ENCODE measurements at regions not wholly inside any gene's neighbourhood (a gene's known extent, or its start where the extent isn't known, plus 50 kb on each side); places are given as distances from the start of the nearest gene placed in this dataset.

- DNase-seq: no peak
Observed at GRCh38 chr3:104819333-104819732, 547.4 kb upstream of the ALCAM start.

DNA sequence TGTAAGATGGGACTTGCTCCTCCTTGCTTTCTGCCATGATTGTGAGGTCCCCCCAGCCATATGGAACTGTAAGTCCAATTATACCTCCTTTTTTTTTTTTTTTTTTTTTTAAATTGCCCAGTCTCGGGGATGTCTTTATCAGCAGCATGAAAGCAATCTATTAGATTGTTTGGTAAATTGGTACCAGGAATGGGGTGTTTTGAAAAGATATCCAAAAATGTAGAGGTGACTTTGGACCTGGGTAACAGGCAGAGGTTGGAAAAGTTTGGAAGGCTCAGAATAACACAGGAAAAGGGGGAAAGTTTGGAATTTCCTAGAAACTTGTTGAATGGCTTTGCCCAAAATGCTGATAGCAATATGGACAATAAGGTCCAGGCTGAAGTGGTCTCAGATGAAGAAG lies 545.8 kb upstream of the ALCAM start:
- DNase-seq: no peak

DNA sequence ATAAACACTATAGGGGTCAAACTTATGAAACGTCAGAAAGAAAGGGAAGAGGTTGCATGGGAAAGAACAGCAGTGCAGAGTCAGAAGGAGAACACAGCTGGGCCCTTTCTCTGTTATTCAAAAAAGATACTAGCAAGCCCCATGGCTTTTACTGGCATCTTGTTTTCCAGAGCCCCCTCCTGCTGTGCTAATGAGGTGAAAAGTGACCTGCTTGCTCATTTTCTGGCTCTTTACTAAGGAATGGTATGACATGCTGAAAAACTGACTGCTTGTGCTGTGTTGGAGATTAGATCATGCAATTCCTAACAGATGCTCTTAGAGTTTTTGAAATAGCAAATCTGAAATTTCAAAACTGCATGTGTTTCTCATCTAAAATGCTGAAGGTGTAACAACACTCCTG lies 541.6 kb upstream of the ALCAM start:
- DNase-seq: no peak

- no peak for DNase-seq
Observed at GRCh38 chr3:104831071-104831470, 535.6 kb upstream of the ALCAM start.

DNA sequence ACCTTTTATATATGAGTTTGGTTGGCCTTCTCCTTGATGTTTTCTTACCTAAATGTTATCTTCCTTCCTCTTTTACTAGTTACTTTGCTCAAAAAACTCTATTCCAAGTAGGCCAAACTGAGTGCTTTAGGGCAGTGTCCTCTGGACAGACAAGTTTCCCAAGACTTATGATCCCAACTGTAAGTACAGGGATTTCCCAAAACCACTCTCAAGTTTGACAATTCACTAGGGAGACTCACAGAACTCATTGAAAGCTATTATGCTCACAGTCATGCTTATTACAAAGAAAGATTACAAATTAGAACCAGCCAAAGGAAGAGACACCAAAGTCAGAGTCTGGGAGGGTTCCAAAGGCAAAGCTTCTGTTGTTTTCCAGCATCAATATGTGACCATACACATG lies 534.2 kb upstream of the ALCAM start:
- no peak for DNase-seq

GRCh38 chr3:104835376-104835775 lies 531.3 kb upstream of the ALCAM start:
- no peak for DNase-seq

DNA sequence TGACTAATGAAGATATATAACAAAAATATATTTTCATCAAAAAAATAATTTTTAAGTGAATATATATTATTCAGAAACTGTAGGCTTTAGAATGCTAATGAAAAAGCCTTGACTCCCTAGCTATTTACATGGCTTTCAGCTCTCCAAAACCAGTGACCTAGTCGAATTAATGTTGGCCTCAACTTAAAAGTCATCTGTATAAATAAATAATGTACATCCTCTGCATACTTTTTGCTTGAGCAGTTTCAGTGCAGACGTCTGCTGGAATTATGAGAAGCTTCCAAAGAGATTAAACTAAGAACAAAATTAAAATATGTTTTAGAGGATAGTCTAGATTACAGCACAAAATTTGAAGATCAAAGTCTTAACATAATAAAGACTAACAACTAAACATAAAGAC lies 520.4 kb upstream of the ALCAM start:
- no peak for DNase-seq

DNA sequence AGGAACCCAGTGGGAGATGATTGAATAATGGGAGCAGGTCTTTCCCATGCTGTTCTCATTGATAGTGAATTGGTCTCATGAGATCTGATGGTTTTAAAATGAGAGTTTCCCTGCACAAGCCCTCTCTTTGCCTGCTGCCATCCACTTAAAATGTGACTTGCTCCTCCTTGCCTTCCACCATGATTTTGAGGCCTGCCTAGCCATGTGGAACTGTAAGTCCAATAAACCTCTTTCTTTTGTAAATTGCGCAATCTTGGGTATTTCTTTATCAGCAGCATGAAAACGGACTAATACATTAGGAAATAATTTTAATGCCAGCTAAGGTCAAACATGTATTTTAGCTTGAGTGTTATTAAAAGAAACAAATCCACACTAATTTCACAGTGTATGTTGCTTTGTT lies 517.6 kb upstream of the ALCAM start:
- DNase-seq: no peak

DNA sequence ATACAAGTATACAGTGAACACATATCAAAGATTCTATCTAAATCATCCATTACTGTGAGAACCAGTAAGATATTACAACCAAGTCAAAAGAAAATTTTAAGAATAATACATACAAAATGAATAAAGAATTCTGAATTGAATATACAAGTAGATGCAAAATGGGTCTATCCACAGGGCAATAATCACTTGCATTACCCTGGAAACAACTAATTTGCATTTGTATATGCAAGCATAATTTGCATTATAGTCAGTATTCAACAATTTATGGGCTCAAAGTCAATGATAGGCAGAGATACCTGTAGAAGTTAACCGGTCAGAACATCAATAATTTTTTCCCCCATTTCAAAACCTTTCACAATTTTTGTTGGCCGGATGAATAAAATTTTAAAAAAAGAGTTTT lies 512.2 kb upstream of the ALCAM start:
- DNase-seq: no peak

DNA sequence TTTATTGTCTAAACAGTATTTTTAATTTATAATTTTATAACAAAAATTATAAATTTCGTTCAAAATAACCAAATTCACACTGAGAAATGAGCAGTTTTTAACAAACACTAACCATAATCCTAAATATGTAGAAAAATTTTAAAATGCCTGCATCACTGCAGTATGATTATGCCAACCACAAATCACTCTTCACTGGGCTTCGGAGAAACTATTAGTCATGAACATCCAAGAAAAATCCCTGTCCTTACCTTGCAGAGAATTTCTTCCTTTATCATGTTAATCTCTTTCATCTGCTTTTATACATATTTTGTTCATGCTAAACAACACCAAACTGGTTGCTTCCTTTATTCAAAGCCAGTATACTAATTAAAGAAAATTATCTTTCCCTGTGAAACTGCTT lies 511.0 kb upstream of the ALCAM start:
- no peak for DNase-seq

GRCh38 chr3:104856741-104857140 lies 510.0 kb upstream of the ALCAM start:
- no peak for DNase-seq

- no peak for DNase-seq
Observed at GRCh38 chr3:104868291-104868690, 498.4 kb upstream of the ALCAM start.

DNA sequence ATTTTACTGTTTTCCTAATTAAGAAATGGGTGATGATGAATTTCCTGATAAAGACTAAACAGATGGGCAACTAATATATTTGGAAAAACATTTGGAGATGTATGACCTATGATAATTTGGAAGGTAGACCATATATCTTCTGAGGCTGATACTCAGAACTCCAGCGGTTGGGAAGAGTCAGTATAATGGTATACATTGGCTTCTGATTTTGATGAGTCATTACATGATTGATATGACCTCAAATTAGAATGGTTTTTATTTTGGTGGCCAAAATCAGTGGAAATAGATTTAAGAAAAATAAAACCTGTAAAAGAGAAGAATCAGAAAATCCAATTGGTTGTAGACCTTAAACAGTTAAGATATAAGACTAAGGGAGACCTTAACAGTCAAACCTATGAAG lies 496.4 kb upstream of the ALCAM start:
- no peak for DNase-seq

DNA sequence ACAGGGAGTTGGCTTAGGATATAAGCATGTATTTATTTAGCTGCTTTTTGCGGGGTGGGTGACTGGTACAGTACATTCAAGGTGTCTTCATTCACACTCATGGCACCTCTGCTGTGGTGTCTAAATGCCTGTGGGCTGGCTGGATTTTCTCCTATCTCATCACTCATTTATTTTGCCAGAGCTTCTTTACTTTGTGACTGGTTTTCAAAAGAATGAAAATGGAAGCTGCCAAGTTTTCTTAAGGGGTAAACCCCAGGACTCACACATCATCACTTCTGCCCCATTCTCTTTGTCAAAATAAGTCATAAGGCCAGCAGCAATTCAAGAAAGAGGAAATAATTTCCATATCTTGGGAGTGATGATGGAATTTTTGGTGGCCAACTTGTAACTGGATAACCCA lies 493.4 kb upstream of the ALCAM start:
- DNase-seq: no peak

GRCh38 chr3:104878395-104878794 lies 488.3 kb upstream of the ALCAM start:
- DNase-seq: no peak

DNA sequence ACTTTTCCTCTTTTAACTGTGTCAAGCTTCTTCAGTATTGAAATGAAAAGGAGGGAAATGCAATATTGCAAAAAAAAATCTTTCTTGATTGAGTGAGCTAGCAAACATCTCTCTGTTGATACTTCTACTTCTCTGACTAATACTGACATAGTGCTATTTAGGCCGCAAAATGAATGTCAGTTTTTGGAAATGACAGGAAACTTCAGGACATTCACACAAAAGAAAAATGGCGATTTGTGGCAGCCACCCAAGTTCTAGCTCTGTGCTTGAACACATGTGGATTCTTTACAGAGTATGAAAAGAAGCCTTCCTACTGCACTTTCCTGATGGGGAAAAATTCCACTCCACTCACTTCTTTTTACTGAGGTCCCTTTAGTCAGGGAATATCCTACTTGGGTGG lies 486.8 kb upstream of the ALCAM start:
- DNase-seq: no peak

- no peak for DNase-seq
Observed at GRCh38 chr3:104885214-104885814, 481.4 kb upstream of the ALCAM start.

- no peak for DNase-seq
Observed at GRCh38 chr3:104886220-104886995, 480.3 kb upstream of the ALCAM start.

DNA sequence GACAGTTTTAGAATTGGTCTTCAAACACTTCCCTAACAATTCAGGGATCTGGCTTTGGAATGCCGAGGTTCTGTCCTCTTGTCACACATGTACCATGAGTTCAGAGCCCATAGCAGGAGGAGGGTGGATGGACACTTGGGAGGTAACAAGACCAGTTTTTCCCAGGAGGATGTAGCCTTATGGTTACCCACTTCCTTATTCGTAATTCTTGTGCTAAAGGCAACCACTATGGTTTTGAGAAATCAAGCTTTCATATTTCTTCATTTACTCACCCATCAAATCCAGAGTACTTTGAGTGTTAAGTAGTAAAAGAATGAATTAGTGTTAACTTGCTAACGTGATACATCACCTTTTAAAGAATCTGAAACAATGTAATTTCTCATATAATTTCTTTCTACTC lies 479.6 kb upstream of the ALCAM start:
- no peak for DNase-seq

- no peak for DNase-seq
Observed at GRCh38 chr3:104887619-104888018, 479.1 kb upstream of the ALCAM start.

DNA sequence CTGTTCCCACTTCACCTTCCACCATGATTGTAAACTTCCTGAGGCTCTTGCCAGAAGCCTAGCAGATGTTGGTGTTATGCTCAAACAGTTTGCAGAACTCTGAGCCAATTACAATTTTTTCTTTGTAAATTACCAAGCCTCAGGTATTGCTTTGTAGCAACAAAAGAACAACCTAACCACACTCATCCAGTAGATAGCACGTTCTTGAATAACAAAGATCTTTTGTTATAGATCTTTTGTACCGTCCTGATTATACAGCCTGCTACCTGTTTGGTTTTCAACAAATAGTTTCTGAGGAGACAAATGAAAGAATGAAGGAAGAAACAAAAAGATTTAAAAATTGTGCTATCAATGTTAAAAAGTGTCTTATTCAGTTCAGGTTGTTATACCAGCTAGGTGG lies 474.7 kb upstream of the ALCAM start:
- DNase-seq: no peak

DNA sequence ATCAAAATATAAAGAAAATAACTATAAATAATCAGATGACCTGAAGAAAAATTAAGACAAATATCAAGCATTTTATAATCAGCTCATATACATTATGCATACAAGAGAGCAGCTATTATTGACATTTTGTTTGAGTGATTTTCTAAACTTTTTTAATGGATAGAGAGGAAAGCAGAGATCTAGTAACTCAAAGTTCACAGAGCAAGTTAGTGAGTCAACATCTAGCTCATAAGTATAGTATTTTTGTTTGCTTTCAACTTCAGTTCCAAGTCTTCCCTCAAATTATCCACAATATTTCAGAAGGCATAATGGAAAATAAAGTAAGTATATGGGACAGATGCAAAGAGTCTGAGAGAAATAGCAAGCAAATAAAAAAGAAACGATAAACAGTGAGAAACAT lies 470.1 kb upstream of the ALCAM start:
- DNase-seq: no peak

- no peak for DNase-seq
Observed at GRCh38 chr3:104901396-104901795, 465.3 kb upstream of the ALCAM start.

- no peak for DNase-seq
Observed at GRCh38 chr3:104903064-104903463, 463.6 kb upstream of the ALCAM start.

Measured in GOT3 (cell line).